ENCODE measurements at regions not wholly inside any gene's neighbourhood (a gene's known extent, or its start where the extent isn't known, plus 50 kb on each side); places are given as distances from the start of the nearest gene placed in this dataset.
"Not testable (repeated sequence)": the region's sequence is repeated elsewhere in the genome, so short reads cannot be mapped to it uniquely, and the experiment has no call there.

GRCh38 chr15:38128921-38129320 is 123.7 kb upstream of the SPRED1 start:
- DNase-seq: no peak

- peak; percentile 13 for DNase-seq
Measured at GRCh38 chr15:38129531-38130204, 123.0 kb upstream of the SPRED1 start.

GRCh38 chr15:38130205-38130567 is 122.5 kb upstream of the SPRED1 start:
- no peak for DNase-seq

- DNase-seq: no peak
Measured at GRCh38 chr15:38130740-38131498, 121.7 kb upstream of the SPRED1 start.

GRCh38 chr15:38134252-38134651 is 118.4 kb upstream of the SPRED1 start:
- DNase-seq: no peak

- not testable (repeated sequence) for DNase-seq
Measured at GRCh38 chr15:38142195-38142594, 110.4 kb upstream of the SPRED1 start.

- no peak for DNase-seq
Measured at GRCh38 chr15:38144921-38145320, 107.7 kb upstream of the SPRED1 start.

- no peak for DNase-seq
Measured at GRCh38 chr15:38145651-38146111, 107.0 kb upstream of the SPRED1 start.

- DNase-seq: no peak
Measured at GRCh38 chr15:38147246-38147645, 105.4 kb upstream of the SPRED1 start.

- no peak for DNase-seq
Measured at GRCh38 chr15:38148471-38148870, 104.2 kb upstream of the SPRED1 start.

- DNase-seq: no peak
Measured at GRCh38 chr15:38149315-38149714, 103.3 kb upstream of the SPRED1 start.

- DNase-seq: no peak
Measured at GRCh38 chr15:38150148-38150547, 102.5 kb upstream of the SPRED1 start.

- DNase-seq: no peak
Measured at GRCh38 chr15:38150794-38151193, 101.8 kb upstream of the SPRED1 start.

- DNase-seq: no peak
Measured at GRCh38 chr15:38153781-38154180, 98.9 kb upstream of the SPRED1 start.

GRCh38 chr15:38154255-38154654 is 98.4 kb upstream of the SPRED1 start:
- DNase-seq: no peak

- no peak for DNase-seq
Measured at GRCh38 chr15:38154837-38155236, 97.8 kb upstream of the SPRED1 start.

- no peak for DNase-seq
Measured at GRCh38 chr15:38163658-38164057, 89.0 kb upstream of the SPRED1 start.

- DNase-seq: no peak
Measured at GRCh38 chr15:38164061-38164460, 88.6 kb upstream of the SPRED1 start.

- DNase-seq: no peak
Measured at GRCh38 chr15:38164507-38164906, 88.1 kb upstream of the SPRED1 start.

- DNase-seq: no peak
Measured at GRCh38 chr15:38168467-38169070, 84.1 kb upstream of the SPRED1 start.

GRCh38 chr15:38171973-38172372 is 80.7 kb upstream of the SPRED1 start:
- no peak for DNase-seq

- no peak for DNase-seq
Measured at GRCh38 chr15:38174691-38175090, 77.9 kb upstream of the SPRED1 start.

GRCh38 chr15:38176155-38176554 is 76.5 kb upstream of the SPRED1 start:
- DNase-seq: no peak

- DNase-seq: no peak
Measured at GRCh38 chr15:38176691-38177090, 75.9 kb upstream of the SPRED1 start.
